Osteoblast (primary cell): ENCODE measurements at regions not wholly inside any gene's neighbourhood (a gene's known extent, or its start where the extent isn't known, plus 50 kb on each side); places are given as distances from the start of the nearest gene placed in this dataset.
A peak's percentile ranks its signal among the peaks of the same experiment; 100 is the strongest.

Experiments
- DNase-seq: peaks from one replicate; pipeline ENCODE4 v3.0.0; 2011; ENCODE audit warnings: low spot score, mixed read lengths; ENCODE audit not compliant: insufficient read length; ENCODE audit errors: missing footprints
- H2AFZ ChIP-seq: 2 replicates; pipeline ENCODE4 v1.6.0; 2011; ENCODE audit warnings: mild to moderate bottlenecking, low read length
- H3K27ac ChIP-seq: 2 replicates; pipeline ENCODE4 v1.5.1; 2011; ENCODE audit warnings: mild to moderate bottlenecking, low read depth, low read length, moderate library complexity
- H3K27me3 ChIP-seq: 2 replicates; pipeline ENCODE4 v1.6.0; 2012; ENCODE audit warnings: mild to moderate bottlenecking, control low read depth, inconsistent platforms, low read length, moderate library complexity; ENCODE audit not compliant: insufficient read depth
- H3K36me3 ChIP-seq: 2 replicates; pipeline ENCODE4 v1.5.1; 2011; ENCODE audit warnings: mild to moderate bottlenecking, low read length, control low read depth, moderate library complexity; ENCODE audit not compliant: insufficient read depth
- H3K4me1 ChIP-seq: 2 replicates; pipeline ENCODE4 v1.5.1; 2011; ENCODE audit warnings: mild to moderate bottlenecking, low read length, control low read depth, moderate library complexity; ENCODE audit not compliant: insufficient read depth
- H3K4me2 ChIP-seq: 2 replicates; pipeline ENCODE4 v1.6.0; 2011; ENCODE audit warnings: mild to moderate bottlenecking, low read length; ENCODE audit not compliant: insufficient read depth
- H3K4me3 ChIP-seq: fragments of 200-600 bp; sonication (generic); 3 replicates; pipeline ENCODE4 v1.5.1; 2012; ENCODE audit warnings: mild to moderate bottlenecking, low read length, inconsistent platforms; ENCODE audit not compliant: insufficient read depth
- H3K79me2 ChIP-seq: 2 replicates; pipeline ENCODE4 v1.6.0; 2012; ENCODE audit warnings: mild to moderate bottlenecking, low read length, control low read depth, inconsistent platforms; ENCODE audit not compliant: insufficient read depth
- H3K9me3 ChIP-seq: 2 replicates; pipeline ENCODE4 v1.5.1; 2011; ENCODE audit warnings: low read depth, low read length, control low read depth
- H4K20me1 ChIP-seq: 2 replicates; pipeline ENCODE4 v1.6.0; 2012; ENCODE audit warnings: mild to moderate bottlenecking, low read length, control low read depth; ENCODE audit not compliant: insufficient read depth
- TF ChIP-seq, protein P1 (sequence below): IDR thresholded peaks from 2 replicates; pipeline ENCODE4 v1.5.1; 2011; ENCODE audit warnings: mild to moderate bottlenecking, low read depth, low read length, moderate library complexity; ENCODE audit errors: extremely low read depth

DNA sequence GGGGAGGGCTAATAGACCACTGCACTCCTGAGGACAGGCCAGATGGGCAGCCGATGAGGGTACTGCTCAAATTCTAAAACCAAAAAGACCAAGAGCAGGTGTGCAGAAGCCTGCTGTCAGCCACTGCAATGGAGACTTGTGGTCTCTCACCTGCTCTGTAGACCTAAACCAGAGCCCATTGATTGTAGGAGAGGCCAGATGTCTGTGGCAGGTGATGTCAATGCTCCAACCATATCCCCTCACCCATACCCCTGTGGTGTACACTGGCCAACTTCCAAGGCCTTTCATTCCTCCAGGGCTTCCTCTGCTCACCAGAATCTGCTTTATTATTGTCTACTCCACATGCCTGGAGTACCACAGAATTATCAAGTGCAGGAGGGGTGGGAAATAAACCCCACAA lies 116.9 kb upstream of the CHST15 start:
- H3K4me2 ChIP-seq, result no peak overlapping the region
- H3K36me3 ChIP-seq, result no peaks in the 10 kb centered on the region
- no peaks in the 10 kb centered on the region for H3K27me3 ChIP-seq
- TF ChIP-seq, protein P1, sequence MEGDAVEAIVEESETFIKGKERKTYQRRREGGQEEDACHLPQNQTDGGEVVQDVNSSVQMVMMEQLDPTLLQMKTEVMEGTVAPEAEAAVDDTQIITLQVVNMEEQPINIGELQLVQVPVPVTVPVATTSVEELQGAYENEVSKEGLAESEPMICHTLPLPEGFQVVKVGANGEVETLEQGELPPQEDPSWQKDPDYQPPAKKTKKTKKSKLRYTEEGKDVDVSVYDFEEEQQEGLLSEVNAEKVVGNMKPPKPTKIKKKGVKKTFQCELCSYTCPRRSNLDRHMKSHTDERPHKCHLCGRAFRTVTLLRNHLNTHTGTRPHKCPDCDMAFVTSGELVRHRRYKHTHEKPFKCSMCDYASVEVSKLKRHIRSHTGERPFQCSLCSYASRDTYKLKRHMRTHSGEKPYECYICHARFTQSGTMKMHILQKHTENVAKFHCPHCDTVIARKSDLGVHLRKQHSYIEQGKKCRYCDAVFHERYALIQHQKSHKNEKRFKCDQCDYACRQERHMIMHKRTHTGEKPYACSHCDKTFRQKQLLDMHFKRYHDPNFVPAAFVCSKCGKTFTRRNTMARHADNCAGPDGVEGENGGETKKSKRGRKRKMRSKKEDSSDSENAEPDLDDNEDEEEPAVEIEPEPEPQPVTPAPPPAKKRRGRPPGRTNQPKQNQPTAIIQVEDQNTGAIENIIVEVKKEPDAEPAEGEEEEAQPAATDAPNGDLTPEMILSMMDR, result no peak
- H3K4me1 ChIP-seq, result no peaks in the 10 kb centered on the region
- H3K4me3 ChIP-seq, result no peak overlapping the region
- H3K27ac ChIP-seq, result no peak overlapping the region
- H3K79me2 ChIP-seq, result no peaks in the 10 kb centered on the region
- no peak overlapping the region for H2AFZ ChIP-seq
- H4K20me1 ChIP-seq, result no peaks in the 10 kb centered on the region
- no peaks in the 10 kb centered on the region for H3K9me3 ChIP-seq
- DNase-seq, result no peak

DNA sequence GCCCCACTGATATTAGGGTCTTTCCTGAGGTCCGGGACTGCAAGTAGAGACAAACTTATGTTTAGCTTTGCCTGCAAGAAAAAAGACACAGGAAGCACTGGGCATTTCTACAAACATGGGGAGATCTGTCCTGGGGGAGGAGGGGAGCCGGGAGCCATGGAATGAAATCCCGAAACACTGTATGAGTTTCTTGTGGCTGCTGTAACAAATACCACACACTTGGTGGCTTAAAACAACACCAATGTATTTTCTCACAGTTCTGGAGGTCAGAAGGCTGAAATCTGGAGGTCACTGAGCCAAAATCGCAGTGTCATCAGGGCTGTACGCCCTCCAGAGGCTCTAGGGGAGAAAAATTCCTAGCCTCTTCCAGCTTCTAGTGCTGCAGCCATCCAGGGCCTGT lies 114.0 kb upstream of the CHST15 start:
- H3K27me3 ChIP-seq, result no peaks in the 10 kb centered on the region
- DNase-seq, result no peak
- no peak overlapping the region for H2AFZ ChIP-seq
- H3K79me2 ChIP-seq, result no peaks in the 10 kb centered on the region
- no peak overlapping the region for H3K27ac ChIP-seq
- no peaks in the 10 kb centered on the region for H4K20me1 ChIP-seq
- H3K36me3 ChIP-seq, result no peaks in the 10 kb centered on the region
- TF ChIP-seq, protein P1, result no peak
- H3K4me1 ChIP-seq, result no peaks in the 10 kb centered on the region
- H3K9me3 ChIP-seq, result no peaks in the 10 kb centered on the region
- no peak overlapping the region for H3K4me3 ChIP-seq
- no peak overlapping the region for H3K4me2 ChIP-seq

DNA sequence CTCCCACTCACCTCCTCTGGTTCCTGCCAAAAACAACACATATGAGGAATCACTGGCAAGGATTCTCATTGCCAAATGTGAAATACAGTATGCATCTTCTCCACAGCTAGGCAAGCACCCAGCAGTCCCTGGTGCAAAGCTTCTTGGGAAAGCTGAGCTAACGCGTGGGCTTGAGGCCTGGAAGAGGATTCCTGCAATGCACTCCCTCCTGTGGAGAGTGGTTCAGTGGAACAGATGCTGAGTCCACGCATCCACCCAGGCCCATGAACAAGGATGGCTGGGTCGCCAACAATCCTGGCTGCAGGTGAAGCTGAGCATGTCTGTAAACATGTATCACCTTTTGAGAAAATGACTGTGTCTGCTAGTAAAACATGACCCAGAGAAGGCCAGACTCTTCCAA lies 113.2 kb upstream of the CHST15 start:
- H3K4me3 ChIP-seq, result no peak overlapping the region
- no peak overlapping the region for H3K4me2 ChIP-seq
- no peaks in the 10 kb centered on the region for H3K79me2 ChIP-seq
- no peaks in the 10 kb centered on the region for H3K9me3 ChIP-seq
- peak; percentile 35 for DNase-seq
- no peak overlapping the region for H2AFZ ChIP-seq
- TF ChIP-seq, protein P1, result no peak
- no peaks in the 10 kb centered on the region for H3K27me3 ChIP-seq
- H3K27ac ChIP-seq, result no peak overlapping the region
- H3K4me1 ChIP-seq, result no peaks in the 10 kb centered on the region
- no peaks in the 10 kb centered on the region for H4K20me1 ChIP-seq
- H3K36me3 ChIP-seq, result no peaks in the 10 kb centered on the region

DNA sequence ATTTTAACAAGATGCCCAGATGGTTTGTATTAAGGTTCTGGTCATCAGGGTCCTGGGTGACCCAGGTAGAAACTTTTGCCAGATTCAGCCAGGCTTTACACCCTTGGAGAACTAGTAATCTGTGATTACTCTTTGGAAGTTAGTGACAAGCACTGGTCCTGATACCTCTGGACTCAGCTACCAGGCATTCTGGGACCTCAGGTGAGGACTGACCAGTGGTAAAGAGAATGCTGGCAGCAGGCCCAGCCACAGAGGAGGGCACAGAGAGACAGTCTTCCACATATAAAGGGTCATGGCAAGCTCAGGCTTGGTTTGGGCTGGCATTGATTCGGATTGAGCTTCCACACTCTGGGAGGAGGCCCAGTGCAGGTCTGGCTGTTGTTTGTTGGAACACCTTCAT lies 112.0 kb upstream of the CHST15 start:
- Histone ChIP-seq H3K4me2 (no peak overlapping the region), H3K36me3 (no peaks in the 10 kb centered on the region), H3K4me3 (no peak overlapping the region), H3K79me2 (no peaks in the 10 kb centered on the region), H2AFZ (no peak overlapping the region), H3K9me3 (no peaks in the 10 kb centered on the region), H3K4me1 (no peaks in the 10 kb centered on the region), H3K27me3 (no peaks in the 10 kb centered on the region), H4K20me1 (no peaks in the 10 kb centered on the region), H3K27ac (no peak overlapping the region)
- TF ChIP-seq, protein P1, result no peak
- peak; percentile 10 for DNase-seq
